ENCODE measurements at regions not wholly inside any gene's neighbourhood (a gene's known extent, or its start where the extent isn't known, plus 50 kb on each side); places are given as distances from the start of the nearest gene placed in this dataset.
A peak's percentile ranks its signal among the peaks of the same experiment; 100 is the strongest.

- no peak for DNase-seq
Observed at GRCh38 chr1:238248356-238248755, 357.6 kb upstream of the ZP4 start.

- no peak for DNase-seq
Observed at GRCh38 chr1:238242181-238242580, 351.5 kb upstream of the ZP4 start.

GRCh38 chr1:238241607-238242006, 350.9 kb upstream of the ZP4 start:
- no peak for DNase-seq

GRCh38 chr1:238239343-238239742, 348.6 kb upstream of the ZP4 start:
- DNase-seq: no peak

- DNase-seq: no peak
Observed at GRCh38 chr1:238233966-238234365, 343.2 kb upstream of the ZP4 start.

GRCh38 chr1:238232084-238232710, 341.5 kb upstream of the ZP4 start:
- peak; percentile 13 for DNase-seq

GRCh38 chr1:238226810-238227209, 336.1 kb upstream of the ZP4 start:
- no peak for DNase-seq

- DNase-seq: no peak
Observed at GRCh38 chr1:238223076-238223640, 332.4 kb upstream of the ZP4 start.

- no peak for DNase-seq
Observed at GRCh38 chr1:238221738-238222137, 331.0 kb upstream of the ZP4 start.

- DNase-seq: no peak
Observed at GRCh38 chr1:238214449-238214848, 323.7 kb upstream of the ZP4 start.

GRCh38 chr1:238205045-238205662, 314.4 kb upstream of the ZP4 start:
- DNase-seq: no peak

- DNase-seq: no peak
Observed at GRCh38 chr1:238201992-238202391, 311.3 kb upstream of the ZP4 start.

GRCh38 chr1:238199325-238199724, 308.6 kb upstream of the ZP4 start:
- no peak for DNase-seq

GRCh38 chr1:238196516-238196915, 305.8 kb upstream of the ZP4 start:
- no peak for DNase-seq

- DNase-seq: no peak
Observed at GRCh38 chr1:238191170-238191569, 300.4 kb upstream of the ZP4 start.

- DNase-seq: no peak
Observed at GRCh38 chr1:238187575-238187949, 296.8 kb upstream of the ZP4 start.

- no peak for DNase-seq
Observed at GRCh38 chr1:238186887-238187574, 296.3 kb upstream of the ZP4 start.

GRCh38 chr1:238177960-238178645, 287.4 kb upstream of the ZP4 start:
- DNase-seq: no peak

- no peak for DNase-seq
Observed at GRCh38 chr1:238177351-238177750, 286.6 kb upstream of the ZP4 start.

- DNase-seq: no peak
Observed at GRCh38 chr1:238176441-238176840, 285.7 kb upstream of the ZP4 start.

- no peak for DNase-seq
Observed at GRCh38 chr1:238171985-238172384, 281.3 kb upstream of the ZP4 start.

- DNase-seq: no peak
Observed at GRCh38 chr1:238161955-238162354, 271.2 kb upstream of the ZP4 start.

GRCh38 chr1:238153939-238154338, 263.2 kb upstream of the ZP4 start:
- no peak for DNase-seq

- no peak for DNase-seq
Observed at GRCh38 chr1:238153253-238153652, 262.5 kb upstream of the ZP4 start.

Measured in DMS 273 treated with DMSO at 0.1 percent for 48 hours (cell line).